Psoas muscle (tissue), 7 donors: ENCODE measurements at regions not wholly inside any gene's neighbourhood (a gene's known extent, or its start where the extent isn't known, plus 50 kb on each side); places are given as distances from the start of the nearest gene placed in this dataset.

Source experiments
- ATAC-seq, 4 donors: fragments of 200-7000 bp; cut with Tn5 transposase; one replicate each; pipeline ENCODE4 v1.9.1; 2020; ENCODE audit warnings: moderate library complexity in 3 of 4, mild to moderate bottlenecking in 2 of 4
- DNase-seq, 2 donors: peaks; one replicate each; pipeline ENCODE4 v3.0.0-alpha.2; 2020
- H3K27ac ChIP-seq: fragments of 200-600 bp; one replicate; pipeline ENCODE4 v1.8.0; 2022
- H3K27me3 ChIP-seq, 3 donors: fragments of 200-600 bp in 1 of 3; one replicate each; pipeline versions ENCODE4 v1.6.1 to v1.8.0; 2013 to 2022; ENCODE audit warnings: low read length in 2 of 3, mild to moderate bottlenecking in 2 of 3, moderate library complexity in 1 of 3; ENCODE audit not compliant: insufficient read depth in 3 of 3
- H3K36me3 ChIP-seq, 2 donors: fragments of 200-600 bp in 1 of 2; one replicate each; pipeline versions ENCODE4 v1.6.1 to v1.8.0; 2013 to 2022; ENCODE audit warnings: low read depth in 1 of 2, mild to moderate bottlenecking in 1 of 2, moderate library complexity in 1 of 2; ENCODE audit not compliant: insufficient read depth in 1 of 2
- H3K4me1 ChIP-seq: fragments of 200-600 bp; one replicate; pipeline ENCODE4 v1.8.0; 2022
- H3K4me3 ChIP-seq: fragments of 200-600 bp; one replicate; pipeline ENCODE4 v1.8.0; 2022; ENCODE audit warnings: mild to moderate bottlenecking
- H3K9me3 ChIP-seq: fragments of 200-600 bp; one replicate; pipeline ENCODE4 v1.8.0; 2022
- WGBS, 3 donors: extraction: QIAGEN DNeasy Blood & Tissue Kit; methylation state at CpG; one replicate each; pipeline versions ENCODE4 v1.1.6 to v1.1.7; 2013; 5-methylcytosine and 5-hydroxymethylcytosine counted together
- intact Hi-C, 2 donors: fragments of 100-400 bp; cut with DNase I; formaldehyde crosslinking; loops; one replicate each; pipeline versions ENCODE4 v1.11.0 to v1.14.2; 2022
- TF ChIP-seq, protein P1 (sequence below): fragments of 200-600 bp; IDR thresholded peaks from one replicate; pipeline ENCODE4 v1.8.0; 2022; ENCODE audit warnings: antibody characterized with exemption
- donor health status: healthy with polysubstance abuse.
- donor health status: DM: no; HTN: no; CAD: no; lungs with moderate emphysema.
- donor health status: Bipolar disorder and iron deficiency.
- donor health status: healthy.
- donor health status: DM: yes; HTN: yes; CAD: no.
- donor health status: DM: no; HTN: no; CAD: no.
- donor health status: DM: yes; HTN: yes; CAD: no.

DNA sequence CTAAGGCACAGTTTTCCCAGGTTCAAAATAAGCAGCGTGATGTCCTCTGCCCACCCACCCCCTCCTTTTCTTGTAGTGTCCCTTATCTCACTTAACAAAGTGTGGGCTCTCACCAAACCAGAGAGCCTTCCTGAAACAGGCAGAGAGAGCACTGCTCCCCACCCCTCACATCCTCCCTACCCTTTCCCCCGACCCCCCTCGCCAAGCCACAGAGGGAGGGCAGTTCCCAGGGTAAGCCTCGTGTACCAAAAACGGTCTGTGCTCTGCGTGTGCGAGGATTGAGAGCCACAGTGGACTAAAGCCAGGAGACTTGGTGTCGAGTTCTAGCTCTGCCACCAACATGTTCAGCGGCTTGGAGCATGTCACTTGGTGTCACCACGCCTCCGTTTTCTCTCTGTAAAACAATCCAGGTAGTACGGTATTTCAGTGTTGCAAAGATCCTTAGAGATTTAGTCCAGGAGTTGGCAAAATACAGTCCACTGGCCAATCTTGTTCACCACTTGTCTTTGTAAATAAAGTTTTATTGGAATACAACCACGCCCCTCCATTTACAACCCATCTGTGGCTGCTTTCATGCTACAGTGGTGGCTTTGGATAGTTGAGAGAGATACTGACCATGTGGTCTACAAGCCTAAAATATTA lies 249.9 kb downstream of the OPA1 start:
- Histone ChIP-seq H3K4me3 (no peak overlapping the region), H3K9me3 (no peaks in the 10 kb centered on the region), H3K36me3 (no peaks in the 10 kb centered on the region), H3K4me1 (no peaks in the 10 kb centered on the region), H3K27ac (no peak overlapping the region), H3K27me3 (no peaks in the 10 kb centered on the region)
- ATAC-seq (no peak), DNase-seq (no peak)
- intact Hi-C loops, result no loop called here
- TF ChIP-seq, protein P1, sequence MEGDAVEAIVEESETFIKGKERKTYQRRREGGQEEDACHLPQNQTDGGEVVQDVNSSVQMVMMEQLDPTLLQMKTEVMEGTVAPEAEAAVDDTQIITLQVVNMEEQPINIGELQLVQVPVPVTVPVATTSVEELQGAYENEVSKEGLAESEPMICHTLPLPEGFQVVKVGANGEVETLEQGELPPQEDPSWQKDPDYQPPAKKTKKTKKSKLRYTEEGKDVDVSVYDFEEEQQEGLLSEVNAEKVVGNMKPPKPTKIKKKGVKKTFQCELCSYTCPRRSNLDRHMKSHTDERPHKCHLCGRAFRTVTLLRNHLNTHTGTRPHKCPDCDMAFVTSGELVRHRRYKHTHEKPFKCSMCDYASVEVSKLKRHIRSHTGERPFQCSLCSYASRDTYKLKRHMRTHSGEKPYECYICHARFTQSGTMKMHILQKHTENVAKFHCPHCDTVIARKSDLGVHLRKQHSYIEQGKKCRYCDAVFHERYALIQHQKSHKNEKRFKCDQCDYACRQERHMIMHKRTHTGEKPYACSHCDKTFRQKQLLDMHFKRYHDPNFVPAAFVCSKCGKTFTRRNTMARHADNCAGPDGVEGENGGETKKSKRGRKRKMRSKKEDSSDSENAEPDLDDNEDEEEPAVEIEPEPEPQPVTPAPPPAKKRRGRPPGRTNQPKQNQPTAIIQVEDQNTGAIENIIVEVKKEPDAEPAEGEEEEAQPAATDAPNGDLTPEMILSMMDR, result no peak
- WGBS, 3 donors, result 70 to 95% (median 85%) methylated on average over 13 of the region's 13 CpGs

- H3K36me3 ChIP-seq, result no peaks in the 10 kb centered on the region
- DNase-seq (no peak), ATAC-seq (no peak)
- H3K4me3 ChIP-seq, result no peak overlapping the region
- intact Hi-C loops, result no loop called here
- H3K27me3 ChIP-seq, result no peaks in the 10 kb centered on the region
- TF ChIP-seq, protein P1, result no peak
- H3K9me3 ChIP-seq, result no peaks in the 10 kb centered on the region
- no peak overlapping the region for H3K27ac ChIP-seq
- no peaks in the 10 kb centered on the region for H3K4me1 ChIP-seq
- 93 to 95% (median 95%) methylated on average over 5 of the region's 5 CpGs for WGBS, 3 donors
Measured at GRCh38 chr3:193843474-193844301, 250.7 kb downstream of the OPA1 start.

GRCh38 chr3:193844472-193844871 lies 251.5 kb downstream of the OPA1 start:
- 89 to 95% (median 91%) methylated on average over 3 of the region's 3 CpGs for WGBS, 3 donors
- no peak overlapping the region for H3K27ac ChIP-seq
- H3K4me3 ChIP-seq, result no peak overlapping the region
- TF ChIP-seq, protein P1, result no peak
- intact Hi-C loops, result no loop called here
- no peaks in the 10 kb centered on the region for H3K4me1 ChIP-seq
- H3K27me3 ChIP-seq, result no peaks in the 10 kb centered on the region
- DNase-seq (no peak), ATAC-seq (no peak)
- H3K9me3 ChIP-seq, result no peaks in the 10 kb centered on the region
- H3K36me3 ChIP-seq, result no peaks in the 10 kb centered on the region

DNA sequence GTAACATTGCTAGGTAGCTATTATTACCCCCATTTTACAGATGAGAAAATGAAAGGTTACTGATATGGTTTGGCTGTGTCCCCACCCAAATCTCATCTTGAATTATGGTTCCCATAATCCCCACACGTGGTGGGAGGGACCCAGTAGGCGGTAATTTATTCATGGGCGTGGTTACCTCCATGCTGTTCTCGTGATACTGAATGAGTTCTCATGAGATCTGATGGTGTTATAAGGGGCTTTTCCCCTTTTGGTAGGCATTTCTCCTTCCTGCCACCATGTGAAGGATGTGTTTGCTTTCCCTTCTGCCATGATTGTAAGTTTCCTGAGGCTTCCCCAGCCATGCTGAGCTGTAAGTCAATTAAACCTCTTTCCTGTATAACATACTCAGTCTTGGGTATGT lies 252.1 kb downstream of the OPA1 start:
- ATAC-seq (no peak), DNase-seq (no peak)
- H3K4me3 ChIP-seq, result no peak overlapping the region
- H3K27me3 ChIP-seq, result no peaks in the 10 kb centered on the region
- TF ChIP-seq, protein P1, result no peak
- no peak overlapping the region for H3K27ac ChIP-seq
- intact Hi-C loops, result no loop called here
- 92 to 98% (median 93%) methylated on average over 4 of the region's 4 CpGs for WGBS, 3 donors
- no peaks in the 10 kb centered on the region for H3K9me3 ChIP-seq
- no peaks in the 10 kb centered on the region for H3K36me3 ChIP-seq
- no peaks in the 10 kb centered on the region for H3K4me1 ChIP-seq
